ENCODE measurements at regions not wholly inside any gene's neighbourhood (a gene's known extent, or its start where the extent isn't known, plus 50 kb on each side); places are given as distances from the start of the nearest gene placed in this dataset.
A peak's percentile ranks its signal among the peaks of the same experiment; 100 is the strongest.

- Histone ChIP-seq H3K27ac (ENCODE audit: low read length) (no peak overlapping the region), H3K4me1 (ENCODE audit: control insufficient read depth, insufficient read depth, low read length) (no peaks in the 10 kb centered on the region), H3K27me3 (ENCODE audit: control insufficient read depth, insufficient read depth) (no peaks in the 10 kb centered on the region), H3K4me3 (ENCODE audit: low read length) (no peak overlapping the region), H3K9me3 (ENCODE audit: control insufficient read depth, low read length) (peaks cover 2% of the 10 kb centered on the region)
- DNase-seq (no peak), ATAC-seq (no peak)
- intact Hi-C loops (cut with DNase I): no loop called here
- 68% methylated on average over 3 of the region's 3 CpGs for WGBS
Measured at GRCh38 chr6:82705579-82705978, 342.0 kb downstream of the TPBG start.

DNA sequence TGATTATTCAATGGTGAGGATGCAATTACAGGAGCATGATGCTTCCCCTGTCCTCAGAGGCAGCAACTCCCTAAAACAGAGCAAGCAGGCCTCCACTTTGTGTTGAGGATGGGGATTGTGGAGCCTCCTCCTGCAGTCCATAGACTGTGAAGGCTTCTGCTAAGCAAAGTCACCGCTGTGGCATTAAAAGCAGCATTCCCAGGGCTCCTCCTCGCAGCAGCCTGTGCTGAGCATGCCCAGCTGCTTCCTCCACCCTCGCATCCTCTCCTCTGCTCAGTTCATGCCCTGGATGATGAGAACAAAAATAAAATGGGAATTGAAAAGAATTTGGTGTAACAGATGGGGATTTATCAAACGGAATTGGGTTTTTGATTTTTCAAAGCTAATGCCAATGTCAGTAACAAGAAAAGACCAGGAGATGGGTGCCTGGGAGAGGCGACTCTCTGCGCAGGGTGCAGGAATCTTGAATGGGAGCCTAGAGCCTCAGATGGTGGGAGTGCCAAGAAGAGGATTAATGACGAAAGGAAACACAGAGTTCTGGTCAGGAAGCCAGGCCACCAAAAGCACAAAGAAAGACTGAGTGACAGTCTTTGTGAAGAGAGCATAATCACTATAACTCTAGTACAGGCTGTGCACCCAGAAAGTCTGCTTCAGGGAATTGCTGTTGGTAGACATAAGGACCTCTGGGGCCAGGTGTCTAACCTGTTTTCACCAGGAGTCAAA, 347.6 kb downstream of the TPBG start:
- H3K9me3 ChIP-seq (ENCODE audit: control insufficient read depth, low read length): no peaks in the 10 kb centered on the region
- H3K4me1 ChIP-seq (ENCODE audit: control insufficient read depth, insufficient read depth, low read length): no peaks in the 10 kb centered on the region
- intact Hi-C loops (cut with DNase I): no loop called here
- no peaks in the 10 kb centered on the region for H3K27me3 ChIP-seq (ENCODE audit: control insufficient read depth, insufficient read depth)
- DNase-seq (no peak), ATAC-seq (peak; percentile 45 to 78)
- no peak overlapping the region for H3K4me3 ChIP-seq (ENCODE audit: low read length)
- H3K27ac ChIP-seq (ENCODE audit: low read length): no peak overlapping the region
- WGBS: 45% methylated on average over 7 of the region's 7 CpGs

- Histone ChIP-seq H3K4me1 (ENCODE audit: control insufficient read depth, insufficient read depth, low read length) (no peaks in the 10 kb centered on the region), H3K9me3 (ENCODE audit: control insufficient read depth, low read length) (no peaks in the 10 kb centered on the region), H3K27me3 (ENCODE audit: control insufficient read depth, insufficient read depth) (no peaks in the 10 kb centered on the region), H3K4me3 (ENCODE audit: low read length) (no peak overlapping the region), H3K27ac (ENCODE audit: low read length) (no peak overlapping the region)
- WGBS: 31% methylated on average over 2 of the region's 2 CpGs
- DNase-seq: peak in 2 of 3 donors; percentile 39 to 67
- ATAC-seq: peak; percentile 56 to 74
- intact Hi-C loops (cut with DNase I): no loop called here
Measured at GRCh38 chr6:82711971-82712370, 348.4 kb downstream of the TPBG start.

DNA sequence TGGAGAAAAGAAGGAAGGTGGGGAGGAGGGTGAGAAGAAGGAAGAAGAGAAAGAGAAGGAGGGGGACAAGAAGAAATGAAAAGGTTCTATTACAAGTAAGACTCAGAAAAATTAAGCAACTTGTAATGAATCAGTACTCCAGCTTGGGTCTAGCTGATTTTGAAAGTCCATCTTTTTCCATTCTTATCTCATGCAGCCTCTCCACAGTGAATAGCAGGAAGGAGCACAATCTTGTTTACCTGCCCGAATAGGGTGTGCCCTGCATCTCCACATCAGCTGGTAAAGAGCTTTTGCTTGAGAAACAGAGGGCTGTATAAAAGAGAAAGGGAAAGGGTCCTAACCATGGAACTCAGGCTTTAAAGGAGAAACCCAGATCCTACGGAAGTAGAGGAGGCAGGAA, 348.8 kb downstream of the TPBG start:
- Histone ChIP-seq H3K9me3 (ENCODE audit: control insufficient read depth, low read length) (no peaks in the 10 kb centered on the region), H3K4me1 (ENCODE audit: control insufficient read depth, insufficient read depth, low read length) (no peaks in the 10 kb centered on the region), H3K27me3 (ENCODE audit: control insufficient read depth, insufficient read depth) (no peaks in the 10 kb centered on the region), H3K4me3 (ENCODE audit: low read length) (no peak overlapping the region), H3K27ac (ENCODE audit: low read length) (no peak overlapping the region)
- peak in 1 of 2 donors; percentile 21 for ATAC-seq
- WGBS: 71% methylated on average over 2 of the region's 2 CpGs
- DNase-seq: no peak
- intact Hi-C loops (cut with DNase I): no loop called here

- intact Hi-C loops (cut with DNase I): no loop called here
- H3K27ac ChIP-seq (ENCODE audit: low read length): no peak overlapping the region
Measured at GRCh38 chr6:82712826-82713225, 349.2 kb downstream of the TPBG start.

GRCh38 chr6:82720992-82721391, 344.6 kb downstream of the UBE3D start:
- ATAC-seq (no peak), DNase-seq (no peak)
- no peaks in the 10 kb centered on the region for H3K9me3 ChIP-seq (ENCODE audit: control insufficient read depth, low read length)
- H3K27me3 ChIP-seq (ENCODE audit: control insufficient read depth, insufficient read depth): no peaks in the 10 kb centered on the region
- H3K4me3 ChIP-seq (ENCODE audit: low read length): no peak overlapping the region
- WGBS: 85% methylated on average over 4 of the region's 4 CpGs
- no peak overlapping the region for H3K27ac ChIP-seq (ENCODE audit: low read length)
- H3K4me1 ChIP-seq (ENCODE audit: control insufficient read depth, insufficient read depth, low read length): no peaks in the 10 kb centered on the region
- intact Hi-C loops (cut with DNase I): no loop called here

More at GRCh38 chr6:82712826-82713225, 349.2 kb downstream of the TPBG start:
- no peak for ATAC-seq
- no peak overlapping the region for H3K4me3 ChIP-seq (ENCODE audit: low read length)
- 50% methylated on average over 1 of the region's 1 CpG for WGBS
- no peaks in the 10 kb centered on the region for H3K27me3 ChIP-seq (ENCODE audit: control insufficient read depth, insufficient read depth)
- DNase-seq: no peak
- no peaks in the 10 kb centered on the region for H3K9me3 ChIP-seq (ENCODE audit: control insufficient read depth, low read length)
- H3K4me1 ChIP-seq (ENCODE audit: control insufficient read depth, insufficient read depth, low read length): no peaks in the 10 kb centered on the region

DNA sequence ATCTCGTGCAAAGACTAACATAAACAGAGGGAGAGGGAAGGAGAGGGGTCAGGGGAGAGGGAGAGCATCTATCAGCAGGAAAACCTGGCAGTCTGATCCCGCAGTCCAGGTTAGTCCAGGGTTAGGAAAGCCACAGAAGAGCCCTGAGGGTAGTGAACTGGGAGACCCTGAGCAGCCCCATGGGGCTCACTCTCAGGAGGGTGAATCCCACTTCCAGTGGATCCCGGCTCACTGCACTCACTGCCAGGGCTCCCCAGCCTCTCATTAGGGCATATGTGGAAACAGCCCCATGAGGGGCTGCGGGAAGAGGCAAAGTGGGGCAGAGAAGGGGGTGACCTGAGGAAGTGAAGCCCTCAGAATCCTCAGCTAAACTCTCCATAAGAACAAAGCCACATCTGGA, 329.9 kb downstream of the UBE3D start:
- Histone ChIP-seq H3K4me1 (ENCODE audit: control insufficient read depth, insufficient read depth, low read length) (no peaks in the 10 kb centered on the region), H3K27ac (ENCODE audit: low read length) (no peak overlapping the region), H3K9me3 (ENCODE audit: control insufficient read depth, low read length) (no peaks in the 10 kb centered on the region), H3K27me3 (ENCODE audit: control insufficient read depth, insufficient read depth) (no peaks in the 10 kb centered on the region), H3K4me3 (ENCODE audit: low read length) (no peak overlapping the region)
- no peak for ATAC-seq
- intact Hi-C loops (cut with DNase I): no loop called here
- peak in 2 of 3 donors; percentile 15 to 18 for DNase-seq
- WGBS: 70% methylated on average over 4 of the region's 4 CpGs

DNA sequence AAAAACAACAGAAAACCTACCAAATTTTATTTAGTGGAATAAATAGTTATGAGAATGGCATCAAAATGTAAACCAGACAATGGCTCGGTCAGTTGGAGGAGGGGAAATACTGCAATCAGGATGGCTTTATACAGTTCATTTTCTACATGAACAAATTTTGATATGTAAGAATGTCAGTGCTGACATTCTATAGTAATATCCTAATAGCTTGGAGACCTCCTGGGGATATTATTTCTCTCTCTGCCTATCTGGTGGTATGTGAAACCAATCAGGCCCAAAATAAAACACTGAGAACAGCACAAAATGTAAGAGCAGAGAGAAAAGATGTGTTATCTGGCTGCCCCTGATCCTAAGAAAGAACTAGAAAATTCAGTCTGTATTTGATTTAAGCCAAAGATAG, 327.7 kb downstream of the UBE3D start:
- H3K9me3 ChIP-seq (ENCODE audit: control insufficient read depth, low read length): no peaks in the 10 kb centered on the region
- H3K4me1 ChIP-seq (ENCODE audit: control insufficient read depth, insufficient read depth, low read length): no peaks in the 10 kb centered on the region
- H3K27ac ChIP-seq (ENCODE audit: low read length): no peak overlapping the region
- H3K4me3 ChIP-seq (ENCODE audit: low read length): no peak overlapping the region
- no peak for ATAC-seq
- DNase-seq: no peak
- intact Hi-C loops (cut with DNase I): no loop called here
- no peaks in the 10 kb centered on the region for H3K27me3 ChIP-seq (ENCODE audit: control insufficient read depth, insufficient read depth)
- WGBS: 89% methylated on average over 1 of the region's 1 CpG

- intact Hi-C loops (cut with DNase I): no loop called here
- Histone ChIP-seq H3K27me3 (ENCODE audit: control insufficient read depth, insufficient read depth) (no peaks in the 10 kb centered on the region), H3K4me3 (ENCODE audit: low read length) (no peak overlapping the region), H3K27ac (ENCODE audit: low read length) (no peak overlapping the region), H3K4me1 (ENCODE audit: control insufficient read depth, insufficient read depth, low read length) (no peaks in the 10 kb centered on the region), H3K9me3 (ENCODE audit: control insufficient read depth, low read length) (no peaks in the 10 kb centered on the region)
- ATAC-seq (no peak), DNase-seq (no peak)
- 24% methylated on average over 1 of the region's 1 CpG for WGBS
Measured at GRCh38 chr6:82738773-82739172, 326.9 kb downstream of the UBE3D start.

GRCh38 chr6:82739303-82739702, 326.3 kb downstream of the UBE3D start:
- no peak overlapping the region for H3K4me3 ChIP-seq (ENCODE audit: low read length)
- H3K27me3 ChIP-seq (ENCODE audit: control insufficient read depth, insufficient read depth): no peaks in the 10 kb centered on the region
- no peak for DNase-seq
- no peaks in the 10 kb centered on the region for H3K9me3 ChIP-seq (ENCODE audit: control insufficient read depth, low read length)
- no peaks in the 10 kb centered on the region for H3K4me1 ChIP-seq (ENCODE audit: control insufficient read depth, insufficient read depth, low read length)
- H3K27ac ChIP-seq (ENCODE audit: low read length): no peak overlapping the region
- intact Hi-C loops (cut with DNase I): no loop called here
- 6% methylated on average over 1 of the region's 1 CpG for WGBS
- no peak for ATAC-seq

DNA sequence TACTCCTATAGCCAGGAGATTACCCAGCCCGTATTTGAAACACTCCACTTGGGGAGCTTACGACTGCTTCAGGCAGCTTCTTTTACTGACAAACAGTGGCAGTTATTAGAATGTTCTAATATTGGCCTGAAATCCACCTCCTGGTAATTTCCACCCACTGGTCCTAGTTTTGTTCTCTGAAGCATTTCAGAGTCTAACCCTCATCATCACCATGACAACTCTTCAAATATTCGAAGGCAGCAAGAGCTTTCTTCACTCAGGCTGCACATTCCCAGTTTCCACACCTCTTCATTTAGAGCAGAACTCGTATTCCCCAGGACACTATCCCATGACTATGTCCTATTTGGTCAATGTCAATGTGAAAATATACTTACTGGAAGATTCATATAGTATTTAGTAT, 325.6 kb downstream of the UBE3D start:
- Histone ChIP-seq H3K27ac (ENCODE audit: low read length) (no peak overlapping the region), H3K4me3 (ENCODE audit: low read length) (no peak overlapping the region), H3K27me3 (ENCODE audit: control insufficient read depth, insufficient read depth) (no peaks in the 10 kb centered on the region), H3K9me3 (ENCODE audit: control insufficient read depth, low read length) (no peaks in the 10 kb centered on the region), H3K4me1 (ENCODE audit: control insufficient read depth, insufficient read depth, low read length) (no peaks in the 10 kb centered on the region)
- no peak for ATAC-seq
- WGBS: 63% methylated on average over 4 of the region's 4 CpGs
- intact Hi-C loops (cut with DNase I): no loop called here
- DNase-seq: no peak
